VCaP (cell line): ENCODE measurements at regions not wholly inside any gene's neighbourhood (a gene's known extent, or its start where the extent isn't known, plus 50 kb on each side); places are given as distances from the start of the nearest gene placed in this dataset.

Experiments
- H3K27ac ChIP-seq: fragments of 450-650 bp; 2 replicates; pipeline ENCODE4 v1.5.1; 2017
- TF ChIP-seq, protein P1 (sequence below): fragments of 450-650 bp; conservative IDR thresholded peaks from 2 replicates; pipeline ENCODE4 v1.5.1; 2017; ENCODE audit warnings: mild to moderate bottlenecking, moderate library complexity

- TF ChIP-seq, protein P1, sequence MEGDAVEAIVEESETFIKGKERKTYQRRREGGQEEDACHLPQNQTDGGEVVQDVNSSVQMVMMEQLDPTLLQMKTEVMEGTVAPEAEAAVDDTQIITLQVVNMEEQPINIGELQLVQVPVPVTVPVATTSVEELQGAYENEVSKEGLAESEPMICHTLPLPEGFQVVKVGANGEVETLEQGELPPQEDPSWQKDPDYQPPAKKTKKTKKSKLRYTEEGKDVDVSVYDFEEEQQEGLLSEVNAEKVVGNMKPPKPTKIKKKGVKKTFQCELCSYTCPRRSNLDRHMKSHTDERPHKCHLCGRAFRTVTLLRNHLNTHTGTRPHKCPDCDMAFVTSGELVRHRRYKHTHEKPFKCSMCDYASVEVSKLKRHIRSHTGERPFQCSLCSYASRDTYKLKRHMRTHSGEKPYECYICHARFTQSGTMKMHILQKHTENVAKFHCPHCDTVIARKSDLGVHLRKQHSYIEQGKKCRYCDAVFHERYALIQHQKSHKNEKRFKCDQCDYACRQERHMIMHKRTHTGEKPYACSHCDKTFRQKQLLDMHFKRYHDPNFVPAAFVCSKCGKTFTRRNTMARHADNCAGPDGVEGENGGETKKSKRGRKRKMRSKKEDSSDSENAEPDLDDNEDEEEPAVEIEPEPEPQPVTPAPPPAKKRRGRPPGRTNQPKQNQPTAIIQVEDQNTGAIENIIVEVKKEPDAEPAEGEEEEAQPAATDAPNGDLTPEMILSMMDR, result no peak
- no peak overlapping the region for H3K27ac ChIP-seq
Observed at GRCh38 chr1:189524501-189524900, 953.2 kb downstream of the BRINP3 start.

- no peak overlapping the region for H3K27ac ChIP-seq
- TF ChIP-seq, protein P1, result no peak
Observed at GRCh38 chr1:189530162-189530561, 947.5 kb downstream of the BRINP3 start.

DNA sequence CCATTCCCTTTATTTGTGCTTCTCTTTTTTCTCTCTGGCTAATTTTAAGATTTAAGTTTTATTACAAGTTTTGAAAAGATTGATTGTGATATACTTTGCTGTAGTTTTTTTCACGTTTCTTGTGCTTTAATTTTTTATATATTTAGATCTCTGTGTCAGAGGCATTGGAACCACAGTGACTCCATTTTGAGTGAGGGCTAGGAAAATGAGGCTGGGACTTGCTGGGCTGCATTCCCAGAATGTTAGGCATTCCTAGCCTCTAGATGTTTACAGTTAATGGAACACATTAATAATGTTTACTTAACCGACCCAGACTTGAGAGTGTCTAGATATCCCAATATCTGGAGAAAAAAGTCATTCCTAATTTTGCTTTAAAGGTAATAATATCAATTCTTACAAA is 939.4 kb downstream of the BRINP3 start:
- no peak overlapping the region for H3K27ac ChIP-seq
- TF ChIP-seq, protein P1, result no peak

- H3K27ac ChIP-seq, result no peak overlapping the region
- TF ChIP-seq, protein P1, result no peak
Observed at GRCh38 chr1:189550498-189550897, 927.2 kb downstream of the BRINP3 start.

DNA sequence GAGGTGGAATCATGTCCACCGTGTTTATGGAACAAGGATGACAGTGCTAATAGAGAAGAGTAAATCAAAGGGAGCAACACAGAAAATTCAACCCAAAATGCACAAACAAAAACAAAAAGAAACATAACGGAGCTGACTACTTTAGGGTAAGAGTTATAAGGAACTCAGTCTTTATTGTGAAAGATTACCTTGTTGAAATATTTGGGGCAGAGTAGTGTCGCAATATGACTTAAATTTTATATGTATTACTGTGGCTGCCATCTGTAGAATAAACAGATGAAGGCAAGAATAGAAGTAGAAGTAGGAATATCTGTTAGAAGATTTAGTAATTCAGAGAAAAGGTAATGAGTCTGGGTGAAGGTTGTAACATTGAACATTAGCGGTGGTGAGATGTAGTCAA is 913.9 kb downstream of the BRINP3 start:
- TF ChIP-seq, protein P1, result no peak
- H3K27ac ChIP-seq, result no peak overlapping the region

DNA sequence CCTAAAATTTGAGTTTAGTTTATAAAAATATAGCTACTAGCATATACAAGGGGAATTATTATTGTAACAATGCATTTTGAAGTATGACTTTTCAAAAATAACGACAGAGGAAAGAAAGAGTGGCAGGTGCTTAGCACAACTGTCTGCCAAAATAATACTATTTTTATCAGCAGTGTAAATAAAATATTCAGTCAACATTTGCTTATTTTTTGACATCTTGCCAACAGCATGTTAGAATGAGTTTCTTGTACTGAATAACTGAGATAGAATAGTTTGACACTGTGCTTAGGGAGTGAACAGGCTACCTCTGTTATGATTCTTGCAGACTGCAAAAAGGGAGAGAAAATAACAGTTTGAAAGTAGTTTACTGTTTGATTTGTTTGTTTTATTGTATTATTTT is 909.8 kb downstream of the BRINP3 start:
- TF ChIP-seq, protein P1, result no peak
- H3K27ac ChIP-seq, result no peak overlapping the region

GRCh38 chr1:189596197-189596596 is 881.5 kb downstream of the BRINP3 start:
- TF ChIP-seq, protein P1, result no peak
- no peak overlapping the region for H3K27ac ChIP-seq

- H3K27ac ChIP-seq, result no peak overlapping the region
- TF ChIP-seq, protein P1, result no peak
Observed at GRCh38 chr1:189597083-189597482, 880.6 kb downstream of the BRINP3 start.
